HG03097 (cell line): ENCODE measurements at regions not wholly inside any gene's neighbourhood (a gene's known extent, or its start where the extent isn't known, plus 50 kb on each side); places are given as distances from the start of the nearest gene placed in this dataset.

Experiments
- ATAC-seq: cut with Tn5 transposase; IDR thresholded peaks from one replicate; pipeline ENCODE4 v1.9.1; 2021; ENCODE audit not compliant: unreplicated experiment, low FRiP score

- no peak for ATAC-seq
Measured at GRCh38 chr2:22822835-22823234, 562.1 kb upstream of the KLHL29 start.

GRCh38 chr2:22824618-22825017, 560.4 kb upstream of the KLHL29 start:
- no peak for ATAC-seq

GRCh38 chr2:22826703-22827102, 558.3 kb upstream of the KLHL29 start:
- no peak for ATAC-seq

- ATAC-seq, result no peak
Measured at GRCh38 chr2:22829791-22830190, 555.2 kb upstream of the KLHL29 start.

- ATAC-seq, result no peak
Measured at GRCh38 chr2:22832196-22832595, 552.8 kb upstream of the KLHL29 start.

GRCh38 chr2:22838461-22838860, 546.5 kb upstream of the KLHL29 start:
- ATAC-seq, result no peak

- no peak for ATAC-seq
Measured at GRCh38 chr2:22842205-22842869, 542.6 kb upstream of the KLHL29 start.

- ATAC-seq, result no peak
Measured at GRCh38 chr2:22843919-22844537, 541.0 kb upstream of the KLHL29 start.

GRCh38 chr2:22850310-22850709, 534.7 kb upstream of the KLHL29 start:
- ATAC-seq, result no peak

GRCh38 chr2:22854588-22854987, 530.4 kb upstream of the KLHL29 start:
- no peak for ATAC-seq

- no peak for ATAC-seq
Measured at GRCh38 chr2:22855081-22855480, 529.9 kb upstream of the KLHL29 start.

- ATAC-seq, result no peak
Measured at GRCh38 chr2:22855761-22856184, 529.2 kb upstream of the KLHL29 start.

GRCh38 chr2:22867973-22868372, 517.0 kb upstream of the KLHL29 start:
- no peak for ATAC-seq

GRCh38 chr2:22878121-22878520, 506.9 kb upstream of the KLHL29 start:
- ATAC-seq, result no peak

- ATAC-seq, result no peak
Measured at GRCh38 chr2:22879009-22879863, 505.7 kb upstream of the KLHL29 start.

GRCh38 chr2:22880161-22880560, 504.8 kb upstream of the KLHL29 start:
- no peak for ATAC-seq

- no peak for ATAC-seq
Measured at GRCh38 chr2:22882011-22882410, 503.0 kb upstream of the KLHL29 start.

- no peak for ATAC-seq
Measured at GRCh38 chr2:22882643-22883042, 502.3 kb upstream of the KLHL29 start.

GRCh38 chr2:22883054-22883453, 501.9 kb upstream of the KLHL29 start:
- no peak for ATAC-seq

GRCh38 chr2:22885245-22885644, 499.7 kb upstream of the KLHL29 start:
- no peak for ATAC-seq

- no peak for ATAC-seq
Measured at GRCh38 chr2:22887426-22887825, 497.6 kb upstream of the KLHL29 start.

GRCh38 chr2:22887845-22888244, 497.1 kb upstream of the KLHL29 start:
- no peak for ATAC-seq
